ENCODE measurements at regions not wholly inside any gene's neighbourhood (a gene's known extent, or its start where the extent isn't known, plus 50 kb on each side); places are given as distances from the start of the nearest gene placed in this dataset.

DNA sequence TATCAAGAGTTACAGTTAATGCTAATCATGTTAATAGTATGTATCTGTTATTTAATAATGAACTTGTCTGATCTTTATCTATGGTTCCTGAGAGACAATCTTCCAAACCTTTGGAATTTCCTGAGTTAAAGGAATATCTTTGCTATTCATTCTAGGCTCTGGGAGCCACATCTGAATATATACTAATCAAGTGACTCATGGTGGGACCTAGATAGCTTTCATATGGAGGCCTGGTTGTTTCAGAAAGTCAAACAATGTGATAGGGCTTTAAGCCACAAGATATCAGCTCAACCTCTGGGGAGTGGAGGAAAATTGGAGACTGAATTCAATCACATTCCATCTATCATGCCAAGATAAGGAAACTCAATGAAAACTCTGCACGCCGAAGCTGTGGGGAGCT is 746.4 kb downstream of the TNS3 start:
- DNase-seq (ENCODE audit: low spot score) = no peak
- intact Hi-C loops (cut with micrococcal nuclease) = no loop called here
- Mint-ChIP-seq H3K9me3 (peaks cover 3% of the 10 kb centered on the region), H3K27ac (no peak overlapping the region), H3K4me3 (no peak overlapping the region), H3K27me3 (ENCODE audit: insufficient read depth) (no peaks in the 10 kb centered on the region), H3K36me3 (ENCODE audit: low read depth) (no peaks in the 10 kb centered on the region), H3K4me1 (ENCODE audit: low read depth) (no peaks in the 10 kb centered on the region)

- Mint-ChIP-seq H3K4me3 (no peak overlapping the region), H3K9me3 (peaks cover 5% of the 10 kb centered on the region), H3K36me3 (ENCODE audit: low read depth) (no peaks in the 10 kb centered on the region), H3K4me1 (ENCODE audit: low read depth) (no peaks in the 10 kb centered on the region), H3K27me3 (ENCODE audit: insufficient read depth) (no peaks in the 10 kb centered on the region), H3K27ac (no peak overlapping the region)
- intact Hi-C loops (cut with micrococcal nuclease) = no loop called here
- DNase-seq (ENCODE audit: low spot score) = no peak
Measured at GRCh38 chr7:46834921-46835320, 747.0 kb downstream of the TNS3 start.

DNA sequence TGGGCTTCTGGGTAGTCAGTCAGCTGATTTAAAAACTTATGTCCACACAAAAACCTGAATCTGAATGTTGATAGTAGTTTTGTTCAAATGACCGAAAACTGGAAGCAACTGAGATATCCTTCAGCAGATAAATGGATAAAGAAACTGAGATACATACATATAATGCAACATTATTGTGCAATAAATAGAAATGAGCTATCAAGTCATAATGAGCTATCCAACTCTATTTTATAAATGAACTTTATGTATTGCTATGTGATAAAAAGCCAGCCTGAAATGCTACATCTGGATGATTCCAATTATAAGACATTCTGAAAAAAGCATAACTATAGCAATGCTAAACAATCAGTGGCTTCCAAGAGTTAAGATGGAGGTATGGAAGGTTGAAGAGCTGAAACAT is 748.7 kb downstream of the TNS3 start:
- DNase-seq (ENCODE audit: low spot score) = no peak
- Mint-ChIP-seq H3K27me3 (ENCODE audit: insufficient read depth) (no peaks in the 10 kb centered on the region), H3K27ac (no peak overlapping the region), H3K4me1 (ENCODE audit: low read depth) (no peaks in the 10 kb centered on the region), H3K9me3 (peaks cover 6% of the 10 kb centered on the region), H3K4me3 (no peak overlapping the region), H3K36me3 (ENCODE audit: low read depth) (no peaks in the 10 kb centered on the region)
- intact Hi-C loops (cut with micrococcal nuclease) = no loop called here

DNA sequence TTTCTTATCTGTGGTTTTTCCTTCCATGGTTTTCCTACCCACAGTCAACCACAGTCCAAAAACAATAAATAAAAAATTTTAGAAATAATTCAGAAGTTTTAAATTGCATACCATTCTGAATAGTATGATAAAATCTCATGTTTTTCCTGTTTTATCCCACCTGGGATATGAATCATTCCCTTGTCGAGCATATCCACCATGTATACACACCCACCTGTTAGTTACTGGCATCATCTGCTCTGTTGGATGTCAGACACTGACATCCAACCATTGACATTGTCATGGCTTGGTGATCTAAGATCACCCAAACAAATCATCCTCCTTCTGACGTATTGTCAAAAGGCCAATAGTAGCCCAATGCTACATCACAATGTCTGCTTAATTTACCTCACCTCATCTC is 749.8 kb downstream of the TNS3 start:
- no peaks in the 10 kb centered on the region for H3K27me3 Mint-ChIP-seq (ENCODE audit: insufficient read depth)
- no peaks in the 10 kb centered on the region for H3K4me1 Mint-ChIP-seq (ENCODE audit: low read depth)
- H3K36me3 Mint-ChIP-seq (ENCODE audit: low read depth) = no peaks in the 10 kb centered on the region
- DNase-seq (ENCODE audit: low spot score) = no peak
- no peak overlapping the region for H3K4me3 Mint-ChIP-seq
- intact Hi-C loops (cut with micrococcal nuclease) = no loop called here
- H3K9me3 Mint-ChIP-seq = peaks cover 10% of the 10 kb centered on the region
- no peak overlapping the region for H3K27ac Mint-ChIP-seq

DNA sequence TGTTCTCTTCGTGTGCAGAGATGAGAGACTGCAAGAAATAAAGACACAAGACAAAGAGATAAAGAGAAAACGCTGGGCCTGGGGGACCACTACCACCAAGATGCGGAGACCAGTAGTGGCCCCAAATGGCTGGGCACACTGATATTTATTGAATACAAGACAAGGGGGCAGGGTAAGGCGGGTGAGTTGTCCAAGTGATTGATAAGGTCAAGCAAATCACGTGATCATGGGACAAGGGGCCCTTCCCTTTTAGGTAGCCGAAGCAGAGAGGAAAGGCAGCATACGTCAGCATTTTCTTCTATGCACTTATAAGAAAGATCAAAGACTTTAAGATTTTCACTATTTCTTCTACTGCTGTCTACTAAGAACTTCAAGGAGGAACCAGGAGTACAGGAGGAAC is 762.1 kb downstream of the TNS3 start:
- intact Hi-C loops (cut with micrococcal nuclease) = no loop called here
- H3K4me3 Mint-ChIP-seq = no peak overlapping the region
- peaks cover 17% of the 10 kb centered on the region for H3K9me3 Mint-ChIP-seq
- H3K27me3 Mint-ChIP-seq (ENCODE audit: insufficient read depth) = no peaks in the 10 kb centered on the region
- H3K36me3 Mint-ChIP-seq (ENCODE audit: low read depth) = no peaks in the 10 kb centered on the region
- no peaks in the 10 kb centered on the region for H3K4me1 Mint-ChIP-seq (ENCODE audit: low read depth)
- DNase-seq (ENCODE audit: low spot score) = no peak
- H3K27ac Mint-ChIP-seq = no peak overlapping the region

- H3K36me3 Mint-ChIP-seq (ENCODE audit: low read depth) = no peaks in the 10 kb centered on the region
- peaks cover 28% of the 10 kb centered on the region for H3K9me3 Mint-ChIP-seq
- no peaks in the 10 kb centered on the region for H3K4me1 Mint-ChIP-seq (ENCODE audit: low read depth)
Measured at GRCh38 chr7:46814516-46815250, 767.2 kb downstream of the TNS3 start.

DNA sequence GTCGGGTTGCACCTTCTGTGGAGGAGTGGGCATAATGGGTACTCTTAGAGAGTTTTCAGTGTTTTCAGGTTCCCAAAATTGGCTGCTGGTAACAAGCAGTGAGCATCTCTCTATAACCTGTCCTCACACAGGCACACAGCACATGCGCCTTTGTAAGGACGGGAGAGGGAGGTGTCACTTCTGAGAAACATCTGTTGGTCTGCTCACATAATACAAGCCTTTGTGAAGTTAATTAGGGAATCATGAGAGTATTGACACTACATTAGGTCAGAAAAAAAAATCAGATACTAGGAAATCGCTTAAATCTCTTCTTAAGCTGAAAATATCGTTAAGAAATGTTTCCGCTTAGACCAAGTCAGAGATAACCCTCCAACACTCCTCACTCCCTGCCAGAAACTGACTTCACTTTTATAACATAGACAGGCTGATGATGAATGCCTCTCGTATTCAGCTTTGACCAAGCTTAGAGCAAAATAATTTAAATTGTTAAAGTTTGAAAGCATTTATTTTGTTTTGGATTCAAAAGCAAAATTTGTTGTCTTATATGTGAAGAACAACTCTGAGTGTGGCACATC is 769.7 kb downstream of the TNS3 start:
- H3K36me3 Mint-ChIP-seq (ENCODE audit: low read depth) = no peaks in the 10 kb centered on the region
- H3K4me1 Mint-ChIP-seq (ENCODE audit: low read depth) = no peaks in the 10 kb centered on the region
- H3K27me3 Mint-ChIP-seq (ENCODE audit: insufficient read depth) = no peaks in the 10 kb centered on the region
- peaks cover 30% of the 10 kb centered on the region for H3K9me3 Mint-ChIP-seq
- H3K27ac Mint-ChIP-seq = no peak overlapping the region
- DNase-seq (ENCODE audit: low spot score) = no peak
- no peak overlapping the region for H3K4me3 Mint-ChIP-seq
- intact Hi-C loops (cut with micrococcal nuclease) = no loop called here

More at GRCh38 chr7:46814516-46815250, 767.2 kb downstream of the TNS3 start:
- DNase-seq (ENCODE audit: low spot score) = no peak
- intact Hi-C loops (cut with micrococcal nuclease) = no loop called here
- H3K27me3 Mint-ChIP-seq (ENCODE audit: insufficient read depth) = no peaks in the 10 kb centered on the region
- H3K4me3 Mint-ChIP-seq = no peak overlapping the region
- no peak overlapping the region for H3K27ac Mint-ChIP-seq

DNA sequence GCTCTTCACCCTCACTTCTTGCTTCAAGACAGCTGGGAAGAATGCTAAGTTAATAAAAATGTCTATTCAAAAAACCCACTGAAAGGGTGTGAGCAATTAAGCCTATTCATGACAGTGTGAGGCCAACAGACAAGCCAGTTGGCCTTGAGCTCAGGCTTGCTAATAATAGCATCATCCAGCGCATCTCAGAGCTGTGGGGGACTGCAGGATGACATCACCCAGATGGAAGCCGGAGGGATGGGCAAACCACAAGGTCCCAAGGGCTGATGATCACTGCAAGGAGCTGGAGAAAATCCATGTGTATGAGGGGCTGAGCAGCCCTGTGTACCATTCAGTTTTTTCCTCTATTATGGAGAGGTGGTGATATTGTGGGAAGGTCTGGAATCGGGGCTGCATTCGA is 770.4 kb downstream of the TNS3 start:
- Mint-ChIP-seq H3K4me3 (no peak overlapping the region), H3K36me3 (ENCODE audit: low read depth) (no peaks in the 10 kb centered on the region), H3K4me1 (ENCODE audit: low read depth) (no peaks in the 10 kb centered on the region), H3K9me3 (peaks cover 30% of the 10 kb centered on the region), H3K27ac (no peak overlapping the region), H3K27me3 (ENCODE audit: insufficient read depth) (no peaks in the 10 kb centered on the region)
- intact Hi-C loops (cut with micrococcal nuclease) = no loop called here
- DNase-seq (ENCODE audit: low spot score) = no peak

DNA sequence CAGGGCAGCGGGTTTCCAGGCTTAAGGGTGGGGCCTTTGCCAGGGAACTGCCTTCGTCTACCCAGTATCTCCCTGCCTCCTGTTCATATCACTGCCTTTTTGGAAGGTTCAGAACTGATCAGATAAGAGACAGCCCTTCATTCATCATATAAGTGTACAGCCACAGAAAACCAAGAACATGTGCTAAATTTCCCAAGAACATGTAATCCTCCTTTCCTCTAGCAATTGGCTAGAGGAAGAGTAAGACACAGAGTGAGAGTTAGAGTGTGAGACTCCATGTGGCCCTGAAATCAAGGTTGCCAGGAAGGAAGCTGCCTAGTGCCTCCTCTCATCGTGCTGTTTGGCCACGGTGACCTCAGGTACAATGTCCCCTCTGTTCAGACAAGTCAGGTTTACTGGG is 770.9 kb downstream of the TNS3 start:
- no peaks in the 10 kb centered on the region for H3K36me3 Mint-ChIP-seq (ENCODE audit: low read depth)
- no peaks in the 10 kb centered on the region for H3K27me3 Mint-ChIP-seq (ENCODE audit: insufficient read depth)
- H3K9me3 Mint-ChIP-seq = peaks cover 30% of the 10 kb centered on the region
- no peak overlapping the region for H3K27ac Mint-ChIP-seq
- intact Hi-C loops (cut with micrococcal nuclease) = no loop called here
- DNase-seq (ENCODE audit: low spot score) = no peak
- no peaks in the 10 kb centered on the region for H3K4me1 Mint-ChIP-seq (ENCODE audit: low read depth)
- no peak overlapping the region for H3K4me3 Mint-ChIP-seq

- H3K4me3 Mint-ChIP-seq = no peak overlapping the region
- intact Hi-C loops (cut with micrococcal nuclease) = no loop called here
- H3K36me3 Mint-ChIP-seq (ENCODE audit: low read depth) = no peaks in the 10 kb centered on the region
- no peak for DNase-seq (ENCODE audit: low spot score)
- no peak overlapping the region for H3K27ac Mint-ChIP-seq
- no peaks in the 10 kb centered on the region for H3K27me3 Mint-ChIP-seq (ENCODE audit: insufficient read depth)
- H3K9me3 Mint-ChIP-seq = peaks cover 32% of the 10 kb centered on the region
- H3K4me1 Mint-ChIP-seq (ENCODE audit: low read depth) = no peaks in the 10 kb centered on the region
Measured at GRCh38 chr7:46809886-46810285, 772.0 kb downstream of the TNS3 start.

GRCh38 chr7:46806856-46807255 is 775.1 kb downstream of the TNS3 start:
- Mint-ChIP-seq H3K27ac (no peak overlapping the region), H3K27me3 (ENCODE audit: insufficient read depth) (no peaks in the 10 kb centered on the region), H3K4me1 (ENCODE audit: low read depth) (no peaks in the 10 kb centered on the region), H3K36me3 (ENCODE audit: low read depth) (no peaks in the 10 kb centered on the region), H3K4me3 (no peak overlapping the region), H3K9me3 (peaks cover 34% of the 10 kb centered on the region)
- intact Hi-C loops (cut with micrococcal nuclease) = no loop called here
- DNase-seq (ENCODE audit: low spot score) = no peak

GRCh38 chr7:46802479-46802878 is 779.4 kb downstream of the TNS3 start:
- H3K4me3 Mint-ChIP-seq = no peak overlapping the region
- peaks cover 14% of the 10 kb centered on the region for H3K9me3 Mint-ChIP-seq
- H3K4me1 Mint-ChIP-seq (ENCODE audit: low read depth) = no peaks in the 10 kb centered on the region
- no peaks in the 10 kb centered on the region for H3K36me3 Mint-ChIP-seq (ENCODE audit: low read depth)
- no peak overlapping the region for H3K27ac Mint-ChIP-seq
- DNase-seq (ENCODE audit: low spot score) = no peak
- intact Hi-C loops (cut with micrococcal nuclease) = no loop called here
- no peaks in the 10 kb centered on the region for H3K27me3 Mint-ChIP-seq (ENCODE audit: insufficient read depth)

GRCh38 chr7:46791188-46791587 is 790.7 kb downstream of the TNS3 start:
- DNase-seq (ENCODE audit: low spot score) = no peak
- intact Hi-C loops (cut with micrococcal nuclease) = no loop called here
- Mint-ChIP-seq H3K9me3 (no peaks in the 10 kb centered on the region), H3K27me3 (ENCODE audit: insufficient read depth) (no peaks in the 10 kb centered on the region), H3K4me1 (ENCODE audit: low read depth) (no peaks in the 10 kb centered on the region), H3K36me3 (ENCODE audit: low read depth) (no peaks in the 10 kb centered on the region), H3K4me3 (no peak overlapping the region), H3K27ac (no peak overlapping the region)

- no peak for DNase-seq (ENCODE audit: low spot score)
- no peaks in the 10 kb centered on the region for H3K27me3 Mint-ChIP-seq (ENCODE audit: insufficient read depth)
- no peaks in the 10 kb centered on the region for H3K9me3 Mint-ChIP-seq
- H3K36me3 Mint-ChIP-seq (ENCODE audit: low read depth) = no peaks in the 10 kb centered on the region
- H3K4me3 Mint-ChIP-seq = no peak overlapping the region
- intact Hi-C loops (cut with micrococcal nuclease) = no loop called here
- H3K27ac Mint-ChIP-seq = no peak overlapping the region
- no peaks in the 10 kb centered on the region for H3K4me1 Mint-ChIP-seq (ENCODE audit: low read depth)
Measured at GRCh38 chr7:46786995-46787394, 794.9 kb downstream of the TNS3 start.
